Right ventricle myocardium inferior (tissue), 1 donor: ENCODE measurements at regions not wholly inside any gene's neighbourhood (a gene's known extent, or its start where the extent isn't known, plus 50 kb on each side); places are given as distances from the start of the nearest gene placed in this dataset.

Source experiments
- ATAC-seq: fragments of 200-7000 bp; cut with Tn5 transposase; one replicate; pipeline ENCODE4 v1.9.1; 2020; ENCODE audit warnings: mild to moderate bottlenecking, moderate library complexity
- DNase-seq: peaks from one replicate; pipeline ENCODE4 v3.0.0; 2021; ENCODE audit errors: missing footprints
- intact Hi-C: fragments of 100-400 bp; cut with DNase I; formaldehyde crosslinking; loops from one replicate; pipeline ENCODE4 v1.11.0; 2022
- donor health status: DM: no; HTN: yes; CAD: no; lungs with severe emphysema.

DNA sequence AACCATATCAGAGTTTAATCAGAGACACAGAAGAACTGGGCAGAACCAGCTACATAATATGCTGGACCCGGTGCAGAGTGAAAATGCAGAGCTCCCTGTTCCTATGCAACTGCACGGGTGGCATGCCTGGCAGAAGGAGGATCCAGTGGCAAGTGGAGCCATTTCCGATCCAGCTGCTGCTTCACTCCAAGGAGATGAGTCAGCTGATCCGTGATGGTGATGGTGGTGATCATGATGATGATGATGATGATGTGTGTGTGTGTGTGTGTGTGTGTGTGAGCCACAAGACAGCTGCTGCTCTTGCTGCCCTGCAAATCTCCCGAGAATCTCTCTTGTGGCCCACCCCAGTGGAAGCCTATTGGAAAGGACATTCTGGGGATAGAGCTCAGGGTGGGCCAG, 133.0 kb downstream of the URB2 start:
- intact Hi-C loops, result no loop called here
- ATAC-seq (no peak), DNase-seq (no peak)

DNA sequence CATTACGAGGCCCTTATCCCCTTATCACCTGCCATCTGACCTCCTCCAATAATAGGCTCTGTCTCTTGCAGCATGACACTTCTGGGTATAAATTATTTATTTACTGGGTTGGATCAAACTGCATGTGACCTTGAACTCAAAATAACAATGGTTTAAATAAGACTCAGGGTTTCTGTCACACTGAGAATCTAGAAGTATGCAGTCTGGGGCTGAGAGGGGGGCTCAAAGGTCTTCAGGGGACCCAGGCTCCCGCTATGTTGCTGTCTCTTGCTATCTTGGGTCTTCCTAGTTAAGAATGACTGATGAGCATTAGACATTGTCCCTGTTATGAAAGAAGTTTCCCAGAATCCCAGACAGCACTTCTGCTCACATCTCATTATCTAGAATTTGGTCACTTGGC, 133.5 kb downstream of the URB2 start:
- ATAC-seq (no peak), DNase-seq (no peak)
- intact Hi-C loops, result no loop called here

DNA sequence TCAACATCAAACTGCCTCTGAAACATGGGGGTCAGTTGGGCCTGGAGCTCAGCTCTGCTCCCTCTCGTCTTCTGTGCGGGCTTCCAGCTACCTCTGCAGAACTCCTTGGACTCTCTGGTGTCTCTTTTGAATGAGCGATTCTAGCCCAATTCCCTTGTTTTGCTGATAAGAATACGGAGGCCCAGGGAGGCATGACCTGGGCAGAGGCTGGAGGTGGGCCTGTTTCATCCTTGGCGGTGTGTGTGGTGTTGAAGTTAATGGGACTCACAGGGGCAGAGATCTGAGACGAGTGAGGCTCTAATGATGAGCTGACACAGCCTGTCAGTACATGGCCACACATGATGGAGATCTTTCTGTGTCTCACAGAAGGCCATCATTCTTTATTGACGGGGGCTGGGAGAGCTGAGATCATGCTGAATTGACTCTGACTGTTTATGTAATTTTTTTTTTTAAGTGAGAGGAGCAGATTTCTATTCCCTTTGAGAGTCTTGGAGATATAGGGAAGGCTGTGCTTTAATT, 134.5 kb downstream of the URB2 start:
- intact Hi-C loops, result no loop called here
- DNase-seq (no peak), ATAC-seq (no peak)

DNA sequence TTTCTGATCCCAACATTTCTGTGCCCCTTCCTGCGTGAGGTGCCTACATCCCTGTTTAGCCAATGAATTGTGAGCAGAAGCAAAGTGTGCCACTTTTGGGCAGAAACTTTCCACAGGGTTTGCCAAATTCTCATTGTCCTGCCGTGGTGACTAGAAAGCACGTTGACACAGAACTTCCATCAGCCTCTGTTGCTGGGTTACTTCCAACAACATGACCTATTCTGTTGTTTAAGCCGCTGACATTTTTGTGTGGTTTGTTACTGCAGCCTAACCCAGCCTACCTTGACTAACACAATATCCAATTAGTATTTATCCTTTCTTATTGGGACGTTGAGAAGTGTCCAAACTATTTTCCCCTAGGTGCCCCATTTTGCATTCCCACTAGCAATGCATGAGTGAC, 136.8 kb downstream of the URB2 start:
- no peak for DNase-seq
- intact Hi-C loops, result no loop called here
- ATAC-seq, result no peak

DNA sequence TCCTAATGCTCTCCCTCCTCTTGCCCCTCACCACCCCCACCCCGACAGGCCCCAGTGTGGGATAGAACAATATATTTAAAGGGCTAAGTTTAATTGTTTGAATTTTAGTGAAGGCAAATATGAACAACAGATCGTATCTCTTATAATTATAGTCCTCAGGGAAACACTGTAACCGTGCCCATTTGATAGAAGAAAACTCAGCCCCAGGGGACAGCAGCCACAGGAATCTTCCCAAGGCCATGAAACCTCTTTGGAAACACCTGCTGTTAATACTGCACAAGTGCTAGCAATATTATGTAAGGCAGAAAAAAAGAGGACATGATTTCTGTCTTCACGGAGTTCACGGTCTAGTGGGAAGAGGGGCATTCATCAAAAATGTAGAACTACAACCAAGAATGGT, 142.2 kb downstream of the URB2 start:
- intact Hi-C loops, result no loop called here
- ATAC-seq (no peak), DNase-seq (no peak)

DNA sequence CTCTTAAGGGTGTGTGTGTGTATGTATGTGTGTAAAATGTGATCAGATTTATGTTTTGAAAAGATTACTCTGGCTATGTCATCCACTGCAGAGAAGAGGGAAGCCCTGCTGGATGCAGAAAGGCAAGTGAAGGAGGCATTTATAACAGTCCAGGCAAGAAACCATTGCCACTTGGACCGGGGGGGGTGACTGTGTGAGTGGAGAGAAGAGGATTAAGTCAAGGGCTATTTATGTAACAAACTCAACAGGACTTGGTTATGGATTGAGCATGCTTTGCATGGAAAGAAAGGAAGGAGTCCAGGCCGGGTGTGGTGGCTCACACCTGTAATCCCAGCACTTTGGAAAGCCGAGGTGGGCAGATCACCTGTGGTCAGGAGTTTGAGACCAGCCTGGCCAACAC, 143.0 kb downstream of the URB2 start:
- ATAC-seq (no peak), DNase-seq (no peak)
- intact Hi-C loops, result no loop called here

DNA sequence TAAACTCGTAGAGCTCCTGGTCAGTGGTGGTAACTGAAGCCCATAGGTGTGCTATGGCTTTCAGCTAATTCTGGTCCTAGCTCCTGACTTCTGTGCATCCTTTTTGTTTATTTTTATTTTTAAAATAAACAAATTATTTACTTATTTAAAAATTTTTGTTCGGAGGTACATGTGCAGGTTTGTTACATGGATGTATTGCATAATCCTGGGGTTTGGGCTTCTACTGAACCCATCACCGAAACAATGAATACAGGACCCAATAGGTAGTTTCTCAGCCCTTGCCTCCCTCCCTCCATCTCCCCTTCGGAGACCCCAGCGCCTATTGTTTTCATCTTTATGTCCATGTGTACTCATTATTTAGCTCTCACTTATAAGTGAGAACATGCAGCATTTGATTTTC, 143.8 kb downstream of the URB2 start:
- ATAC-seq (no peak), DNase-seq (no peak)
- intact Hi-C loops, result no loop called here

DNA sequence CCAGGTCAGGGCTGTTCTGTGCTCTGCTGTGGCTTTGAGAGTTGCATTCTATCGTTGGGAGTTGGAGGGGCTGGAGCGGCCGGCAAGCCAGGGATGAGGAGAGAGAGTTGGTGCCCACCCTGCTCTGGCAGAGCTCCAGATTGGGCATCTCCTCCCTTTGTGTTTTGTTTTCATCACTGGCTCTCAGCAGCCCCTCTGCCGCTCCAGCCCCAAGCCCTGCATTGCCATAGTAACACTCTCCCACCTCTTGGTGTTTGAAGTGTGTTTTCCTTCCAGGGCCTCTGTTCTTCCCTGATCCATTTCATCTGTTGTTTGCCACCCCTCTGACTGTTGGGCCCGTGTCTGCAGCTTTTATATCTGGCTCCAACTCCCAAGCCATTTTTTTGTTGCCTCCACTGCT, 152.7 kb downstream of the URB2 start:
- no peak for DNase-seq
- ATAC-seq, result no peak
- intact Hi-C loops, result no loop called here

DNA sequence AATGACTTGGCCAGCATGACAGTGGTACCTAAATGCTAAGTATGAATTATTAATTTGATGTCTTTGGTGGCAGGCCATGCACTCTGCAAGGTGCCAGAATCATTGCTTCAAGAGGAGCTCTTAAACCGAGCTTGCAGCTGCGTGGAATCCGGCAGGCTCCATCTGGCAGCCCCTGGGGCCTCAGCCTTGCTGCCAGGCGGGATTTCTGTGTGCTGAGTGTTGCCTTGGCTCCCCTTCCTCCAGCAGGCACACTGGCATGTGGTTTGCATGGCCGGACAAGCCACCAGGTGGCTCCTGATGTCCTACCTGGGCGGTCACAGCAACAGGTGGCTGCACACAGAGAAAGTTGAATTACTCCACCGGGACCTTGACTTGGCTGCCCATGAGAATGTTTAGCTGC, 155.4 kb downstream of the URB2 start:
- DNase-seq (no peak), ATAC-seq (no peak)

DNA sequence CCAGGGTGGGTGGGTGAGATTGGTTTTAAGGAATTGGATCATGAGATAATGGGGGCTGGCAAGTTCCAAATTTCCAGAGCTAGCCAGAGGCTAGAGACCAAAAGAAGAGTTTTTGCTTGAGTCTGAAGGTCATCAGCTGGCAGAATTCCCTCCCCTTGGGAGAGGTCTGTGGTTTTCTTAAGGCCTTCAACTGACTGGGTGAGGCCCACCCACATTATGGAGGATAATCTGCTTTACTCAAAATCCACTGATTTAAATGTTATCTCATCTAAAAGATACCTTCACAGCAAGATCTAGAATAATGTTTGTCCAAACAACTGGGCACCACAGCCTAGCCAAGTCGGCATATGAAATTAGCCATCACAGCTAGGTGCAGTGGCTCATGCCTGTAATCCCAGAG, 156.4 kb downstream of the URB2 start:
- intact Hi-C loops, result no loop called here
- ATAC-seq (no peak), DNase-seq (no peak)

More for the DNA sequence above, 155.4 kb downstream of the URB2 start:
- intact Hi-C loops, result no loop called here

DNA sequence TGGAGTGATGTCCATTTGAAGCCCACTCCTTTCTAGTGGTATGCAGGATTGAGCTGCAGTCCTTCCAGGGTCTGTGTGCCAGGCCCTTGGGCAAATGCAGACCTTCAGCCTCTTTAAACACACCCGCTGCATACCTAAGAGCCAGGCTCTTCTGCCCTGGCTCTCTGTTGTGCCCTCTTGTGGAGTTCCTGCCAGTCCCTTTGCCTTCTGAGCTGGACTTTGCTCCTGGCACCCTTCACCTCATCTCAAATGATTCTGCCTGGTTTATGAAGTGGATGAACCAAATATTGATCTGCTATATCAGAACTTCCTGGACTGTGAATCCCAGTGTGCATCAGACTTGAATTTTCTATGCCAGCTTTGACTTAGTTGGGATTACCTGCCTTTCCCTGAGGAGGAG, 158.8 kb downstream of the URB2 start:
- no peak for ATAC-seq
- intact Hi-C loops, result no loop called here

DNA sequence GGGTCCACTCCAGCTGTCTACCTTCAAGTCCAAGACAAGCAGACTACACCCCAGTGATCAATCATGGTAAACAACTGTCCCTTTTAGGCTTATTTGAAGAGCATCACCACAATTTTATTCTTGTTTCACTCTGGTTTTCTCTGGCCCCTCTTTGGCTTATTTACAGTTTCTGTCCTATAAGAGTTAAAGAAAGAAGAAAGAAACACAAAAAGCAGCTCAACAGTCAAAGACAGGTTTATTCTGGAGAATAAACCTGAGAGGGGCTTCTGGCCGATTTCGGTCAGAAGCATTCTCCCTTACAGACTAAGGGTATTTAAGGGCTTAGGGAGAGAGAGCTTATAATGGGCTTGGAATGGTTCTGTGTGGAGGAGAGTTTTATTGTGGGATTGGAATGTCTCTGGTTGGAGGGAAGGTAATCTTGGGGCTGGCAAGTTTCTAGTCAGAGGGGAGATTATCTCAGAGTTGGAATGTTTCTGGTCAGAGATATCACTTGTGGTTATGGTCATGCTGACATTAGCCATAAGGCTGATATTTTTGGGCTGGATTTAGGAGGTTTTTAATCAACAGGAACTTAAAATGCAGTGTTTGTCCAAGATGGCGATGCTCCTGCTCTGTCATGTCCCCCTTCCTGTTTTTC, 161.0 kb downstream of the URB2 start:
- DNase-seq (no peak), ATAC-seq (no peak)
- intact Hi-C loops, result no loop called here

More for the DNA sequence above, 158.8 kb downstream of the URB2 start:
- no peak for DNase-seq

DNA sequence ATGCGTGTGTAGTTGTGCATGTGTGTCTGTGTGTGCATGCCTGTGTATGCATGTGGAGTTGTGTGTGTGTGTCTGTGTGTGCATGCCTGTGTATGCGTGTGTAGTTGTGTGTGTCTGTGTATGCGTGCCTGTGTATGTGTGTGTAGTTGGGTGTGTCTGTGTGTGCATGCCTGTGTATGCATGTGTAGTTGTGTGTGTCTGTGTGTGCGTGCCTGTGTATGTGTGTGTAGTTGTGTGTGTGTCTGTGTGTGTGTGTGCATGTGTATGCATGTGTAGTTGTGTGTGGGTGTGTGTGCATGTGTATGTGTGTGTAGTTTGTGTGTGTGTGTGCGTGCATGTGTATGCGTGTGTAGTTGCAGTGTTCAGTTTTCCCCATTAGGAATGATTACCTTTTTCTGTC, 162.0 kb downstream of the URB2 start:
- no peak for DNase-seq
- intact Hi-C loops, result no loop called here
- no peak for ATAC-seq

DNA sequence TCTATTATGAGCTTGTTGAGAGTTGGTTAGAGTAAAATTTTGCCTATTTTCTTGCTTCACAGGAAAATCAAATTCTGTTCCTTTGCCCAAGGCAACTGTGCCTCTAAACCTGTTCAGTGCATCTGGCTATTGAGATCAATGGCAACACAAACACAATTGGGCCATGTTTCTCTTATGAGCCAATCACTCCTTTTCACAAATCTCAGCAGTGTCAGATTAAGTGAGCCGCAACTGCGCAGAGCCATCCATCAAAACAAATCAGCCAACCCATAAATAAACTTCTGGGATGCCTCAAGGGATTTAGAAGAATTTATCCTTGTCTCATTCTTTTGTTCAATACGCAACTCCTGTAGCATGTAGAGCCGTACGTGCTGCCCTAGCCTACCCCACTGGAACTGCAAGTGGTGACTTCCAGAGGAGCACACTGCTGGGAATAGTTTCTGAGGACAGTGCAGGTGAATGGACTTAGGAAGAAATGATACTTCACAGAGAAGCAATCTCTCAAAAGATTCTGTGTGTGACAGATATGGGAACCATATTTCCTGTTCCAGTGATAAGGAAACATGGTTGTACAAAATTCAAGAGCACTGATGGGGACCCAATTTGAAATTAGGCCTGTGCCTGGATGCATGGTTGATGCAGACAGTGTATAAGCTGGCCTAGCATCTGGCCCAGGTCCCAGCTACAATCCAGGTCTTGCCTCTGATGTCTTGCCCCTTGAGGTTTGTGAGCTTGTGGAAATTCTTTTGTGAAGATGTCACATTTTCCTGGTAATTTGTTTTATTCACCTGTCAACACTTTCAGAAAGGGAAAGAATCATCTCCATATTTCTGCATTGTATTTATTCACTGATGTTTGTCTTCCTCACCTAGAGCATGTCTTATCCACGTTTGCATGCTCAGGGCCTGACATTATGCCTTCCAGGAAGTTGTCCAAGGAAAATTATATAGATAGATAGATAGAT, 166.2 kb downstream of the URB2 start:
- intact Hi-C loops, result no loop called here
- ATAC-seq, result no peak

DNA sequence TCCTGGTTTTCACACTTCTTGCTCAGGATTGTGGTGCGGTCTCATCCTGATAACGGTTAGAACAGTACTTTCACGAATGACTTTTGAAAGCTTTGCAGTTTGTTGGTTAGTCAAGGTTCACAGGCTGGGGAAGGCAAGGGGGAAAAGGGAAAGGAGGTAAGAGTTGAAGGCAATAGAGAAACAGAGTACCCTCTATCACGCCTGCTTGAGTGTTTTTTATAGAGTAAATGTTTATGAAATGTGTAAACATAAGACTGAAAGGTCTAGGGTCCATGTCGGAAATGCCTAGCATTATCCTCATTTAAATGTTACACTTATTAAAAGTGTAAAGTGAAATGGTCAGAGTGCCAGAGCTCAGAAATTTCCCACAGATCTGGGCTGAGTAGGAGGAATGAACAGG, 167.4 kb downstream of the URB2 start:
- intact Hi-C loops, result no loop called here
- no peak for ATAC-seq
- DNase-seq, result no peak

More for the DNA sequence above, 166.2 kb downstream of the URB2 start:
- DNase-seq, result no peak

DNA sequence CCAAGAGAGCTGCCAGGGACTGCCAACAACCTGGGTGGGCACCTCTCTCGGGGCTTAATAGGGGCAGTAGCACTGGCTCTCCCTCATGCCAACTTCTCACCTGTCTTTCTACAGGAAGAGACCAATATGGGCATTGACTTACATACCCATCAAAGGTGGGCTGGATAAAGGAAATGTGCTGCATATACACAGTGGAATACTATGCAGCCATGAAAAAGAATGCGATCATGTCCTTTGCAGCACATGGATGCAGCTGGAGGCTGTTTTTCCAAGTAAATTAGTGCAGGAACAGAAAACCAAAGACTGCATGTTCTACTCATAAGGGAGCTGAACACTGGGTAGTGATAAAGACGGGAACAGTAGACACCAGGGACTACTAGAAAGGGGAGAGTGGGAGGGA, 172.5 kb downstream of the URB2 start:
- DNase-seq (no peak), ATAC-seq (no peak)
- intact Hi-C loops, result no loop called here

DNA sequence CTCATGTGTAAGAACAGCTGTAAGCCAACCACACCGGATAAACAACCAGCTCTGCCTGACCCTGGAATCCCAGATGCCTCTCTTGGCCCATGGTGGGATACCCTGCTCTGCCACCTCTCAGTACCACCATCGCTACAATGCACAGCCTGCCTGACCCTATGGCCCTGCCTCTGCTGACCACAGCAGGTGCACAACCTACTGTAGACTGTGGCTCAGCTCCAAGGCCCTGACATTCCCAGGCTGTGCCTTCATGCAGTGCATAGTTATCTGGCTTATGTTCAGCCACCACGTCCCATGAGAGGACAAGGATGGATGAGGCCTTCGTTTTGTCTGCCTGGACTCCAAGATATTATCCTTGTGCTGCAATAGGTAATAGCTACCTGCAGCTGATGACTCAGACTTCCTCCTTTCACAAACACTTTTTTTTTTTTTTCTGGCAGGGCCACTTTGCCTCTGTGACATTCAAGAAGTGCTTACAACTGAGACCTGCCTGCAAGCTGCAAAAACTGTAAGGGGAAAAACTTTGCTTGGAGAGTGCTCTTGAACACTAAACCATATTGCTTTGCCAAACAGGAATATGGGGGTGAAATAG, 177.7 kb downstream of the URB2 start:
- DNase-seq (no peak), ATAC-seq (no peak)
- intact Hi-C loops, result no loop called here

DNA sequence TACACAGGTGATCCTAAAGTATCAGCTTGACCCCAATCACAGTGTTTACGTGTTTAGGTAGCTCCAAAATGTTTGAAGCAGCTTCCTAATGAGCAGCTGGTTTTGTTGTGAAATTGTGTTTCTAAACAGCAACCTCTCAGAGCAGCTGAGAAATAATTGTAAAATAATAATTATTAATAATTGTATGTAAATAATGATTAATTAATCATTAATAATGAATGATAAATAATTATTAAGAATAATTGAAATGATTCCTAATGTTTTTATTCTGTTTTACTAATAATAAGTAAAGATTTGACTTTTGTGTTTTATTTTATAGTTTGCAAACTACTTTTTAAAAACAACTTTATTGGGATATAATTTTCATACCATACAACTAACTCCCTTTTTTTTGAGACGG, 182.2 kb downstream of the URB2 start:
- ATAC-seq, result no peak
- intact Hi-C loops, result no loop called here
- no peak for DNase-seq

DNA sequence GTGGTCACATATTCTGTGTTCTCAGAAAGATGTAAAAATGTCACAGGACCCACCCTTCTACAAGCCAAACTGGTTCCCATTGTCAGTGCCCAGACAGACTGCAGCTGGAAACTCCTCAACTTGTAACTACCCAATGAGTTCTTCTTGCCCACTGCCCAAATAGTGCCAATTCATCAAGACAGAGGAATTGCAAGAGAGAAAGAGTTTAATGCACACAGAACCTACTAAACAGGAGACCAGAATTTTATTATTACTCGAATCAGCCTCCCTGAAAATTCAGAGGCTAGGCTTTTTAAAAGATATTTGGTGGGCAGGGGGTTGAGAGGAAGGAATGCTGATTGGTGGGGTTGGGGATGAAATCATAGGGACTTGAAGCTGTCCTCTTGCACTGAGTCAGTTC, 184.1 kb downstream of the URB2 start:
- ATAC-seq, result no peak
- intact Hi-C loops, result no loop called here
- DNase-seq, result no peak

DNA sequence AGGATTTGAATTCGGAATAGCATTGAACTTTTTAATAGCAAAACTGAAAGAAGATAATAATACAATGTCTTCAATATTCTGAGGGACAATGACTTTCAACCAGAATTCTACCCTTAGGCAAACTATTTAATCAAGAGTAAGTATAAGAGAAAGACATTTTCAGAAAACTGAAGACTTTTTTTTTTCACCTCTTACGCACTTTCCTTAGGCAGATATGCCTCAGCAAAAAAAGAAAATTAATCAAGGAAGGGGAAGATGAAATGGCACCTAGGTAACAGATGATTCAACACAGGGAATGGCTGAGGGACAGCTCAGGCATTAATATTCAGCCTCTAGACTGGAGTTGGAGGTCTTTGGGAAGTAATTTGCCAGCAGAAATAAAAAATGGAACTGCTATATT, 184.9 kb downstream of the URB2 start:
- no peak for DNase-seq
- intact Hi-C loops, result no loop called here

More for the DNA sequence above, 184.9 kb downstream of the URB2 start:
- no peak for ATAC-seq
